MM.1S (cell line): ENCODE measurements at regions not wholly inside any gene's neighbourhood (a gene's known extent, or its start where the extent isn't known, plus 50 kb on each side); places are given as distances from the start of the nearest gene placed in this dataset.
A peak's percentile ranks its signal among the peaks of the same experiment; 100 is the strongest.

Experiments used
- DNase-seq: peaks from one replicate; pipeline ENCODE4 v3.0.0-alpha.2; 2015
- H2AFZ ChIP-seq: fragments of 300-600 bp; sonication (generic); 2 replicates; pipeline ENCODE4 v1.6.0; 2016; ENCODE audit warnings: antibody characterized with exemption, low read length
- H3F3A ChIP-seq: fragments of 300-600 bp; sonication (generic); 2 replicates; pipeline ENCODE4 v1.6.1; 2016; ENCODE audit warnings: mild to moderate bottlenecking, antibody characterized with exemption, low read length, moderate library complexity, mixed read lengths; ENCODE audit not compliant: insufficient read depth
- H3K27ac ChIP-seq: fragments of 300-600 bp; sonication (generic); 2 replicates; pipeline ENCODE4 v1.5.1; 2016; ENCODE audit warnings: mild to moderate bottlenecking, low read length
- H3K27me3 ChIP-seq: fragments of 300-600 bp; sonication (generic); replicated peaks from 2 replicates; pipeline ENCODE4 v1.6.0; 2016; ENCODE audit warnings: low read length; ENCODE audit not compliant: insufficient read depth
- H3K36me3 ChIP-seq: fragments of 300-600 bp; sonication (generic); replicated peaks from 2 replicates; pipeline ENCODE4 v1.6.1; 2016; ENCODE audit warnings: mild to moderate bottlenecking, low read length, mixed read lengths; ENCODE audit not compliant: insufficient read depth
- H3K4me1 ChIP-seq: fragments of 300-600 bp; sonication (generic); 2 replicates; pipeline ENCODE4 v1.6.1; 2016; ENCODE audit warnings: low read length, mixed read lengths
- H3K4me2 ChIP-seq: fragments of 300-600 bp; sonication (generic); 2 replicates; pipeline ENCODE4 v1.6.0; 2016; ENCODE audit warnings: low read depth, low read length
- H3K4me3 ChIP-seq: fragments of 300-600 bp; sonication (generic); 2 replicates; pipeline ENCODE4 v1.5.1; 2016; ENCODE audit warnings: low read length, mixed read lengths
- H3K79me2 ChIP-seq: fragments of 300-600 bp; sonication (generic); 2 replicates; pipeline ENCODE4 v1.6.1; 2016; ENCODE audit warnings: mixed run types, low read length, mixed read lengths
- H3K9ac ChIP-seq: fragments of 300-600 bp; sonication (generic); 2 replicates; pipeline ENCODE4 v1.6.1; 2016; ENCODE audit warnings: low read length, mixed read lengths
- H3K9me2 ChIP-seq: fragments of 300-600 bp; sonication (generic); replicated peaks from 2 replicates; pipeline ENCODE4 v1.6.1; 2016; ENCODE audit warnings: mild to moderate bottlenecking, low read length, mixed read lengths; ENCODE audit not compliant: insufficient read depth
- H3K9me3 ChIP-seq: fragments of 300-600 bp; sonication (generic); replicated peaks from 2 replicates; pipeline ENCODE4 v1.6.1; 2016; ENCODE audit warnings: mild to moderate bottlenecking, low read length, mixed read lengths; ENCODE audit not compliant: insufficient read depth
- H4K20me1 ChIP-seq: fragments of 300-600 bp; sonication (generic); 2 replicates; pipeline ENCODE4 v1.6.1; 2016; ENCODE audit warnings: mild to moderate bottlenecking, low read length, moderate library complexity, mixed read lengths; ENCODE audit not compliant: insufficient read depth
- CTCF ChIP-seq: fragments of 300-600 bp; sonication (generic); IDR thresholded peaks from 2 replicates; pipeline ENCODE4 v1.5.1; 2016; ENCODE audit warnings: antibody characterized with exemption, low read length, mixed read lengths
- EZH2 ChIP-seq: fragments of 300-600 bp; sonication (generic); optimal IDR thresholded peaks from 2 replicates; pipeline ENCODE3; 2017; ENCODE audit warnings: low read depth, mild to moderate bottlenecking, antibody characterized with exemption, low read length, mixed read lengths
- EZH2phosphoT487 ChIP-seq: fragments of 300-600 bp; sonication (generic); IDR thresholded peaks from 2 replicates; pipeline ENCODE4 v1.6.1; 2018; ENCODE audit warnings: antibody characterized with exemption, low read length

- no peaks in the 10 kb centered on the region for H4K20me1 ChIP-seq
- no peaks in the 10 kb centered on the region for H3K27me3 ChIP-seq
- TF ChIP-seq EZH2phosphoT487 (no peak), CTCF (no peak), EZH2 (no peak)
- no peaks in the 10 kb centered on the region for H3F3A ChIP-seq
- H2AFZ ChIP-seq: no peak overlapping the region
- H3K4me2 ChIP-seq: peak overlapping the region; percentile 0; the same call in 1 of the 2 replicates
- no peaks in the 10 kb centered on the region for H3K79me2 ChIP-seq
- no peak overlapping the region for H3K4me3 ChIP-seq
- no peak for DNase-seq
- H3K36me3 ChIP-seq: no peaks in the 10 kb centered on the region
- H3K9me2 ChIP-seq: no peaks in the 10 kb centered on the region
- H3K9me3 ChIP-seq: no peaks in the 10 kb centered on the region; the same call in 1 of the 2 replicates
- H3K9ac ChIP-seq: no peak overlapping the region
- no peak overlapping the region for H3K27ac ChIP-seq
- H3K4me1 ChIP-seq: 0 out of 2 replicates have a peak, but pooled peaks cover 7% of the 10 kb centered on the region
These were observed 994.6 kb downstream of the TBL1XR1 start for GRCh38 chr3:176202652-176203051.

- DNase-seq: no peak
These were observed 1004.1 kb downstream of the TBL1XR1 start for GRCh38 chr3:176193032-176193730.

GRCh38 chr3:176190755-176191154 is 1006.5 kb downstream of the TBL1XR1 start:
- Histone ChIP-seq H3K27ac (no peak overlapping the region), H3F3A (no peaks in the 10 kb centered on the region), H3K9me2 (no peaks in the 10 kb centered on the region), H3K4me2 (no peak overlapping the region), H3K27me3 (no peaks in the 10 kb centered on the region), H3K4me1 (no peaks in the 10 kb centered on the region), H3K4me3 (no peak overlapping the region), H2AFZ (no peak overlapping the region), H3K79me2 (no peaks in the 10 kb centered on the region), H3K9me3 (no peaks in the 10 kb centered on the region), H3K36me3 (no peaks in the 10 kb centered on the region), H3K9ac (no peak overlapping the region), H4K20me1 (no peaks in the 10 kb centered on the region)
- DNase-seq: no peak
- TF ChIP-seq EZH2phosphoT487 (no peak), EZH2 (no peak), CTCF (no peak)

More at GRCh38 chr3:176193032-176193730, 1004.1 kb downstream of the TBL1XR1 start:
- Histone ChIP-seq H3K27me3 (no peaks in the 10 kb centered on the region), H3K4me2 (no peak overlapping the region), H3F3A (no peaks in the 10 kb centered on the region), H3K79me2 (no peaks in the 10 kb centered on the region), H3K36me3 (no peaks in the 10 kb centered on the region), H3K9ac (no peak overlapping the region), H3K4me3 (no peak overlapping the region), H3K4me1 (no peaks in the 10 kb centered on the region), H4K20me1 (no peaks in the 10 kb centered on the region), H3K9me3 (no peaks in the 10 kb centered on the region), H3K27ac (no peak overlapping the region), H2AFZ (no peak overlapping the region), H3K9me2 (no peaks in the 10 kb centered on the region)
- TF ChIP-seq CTCF: no peak
- TF ChIP-seq EZH2: no peak
- TF ChIP-seq EZH2phosphoT487: no peak
